ENCODE measurements at regions not wholly inside any gene's neighbourhood (a gene's known extent, or its start where the extent isn't known, plus 50 kb on each side); places are given as distances from the start of the nearest gene placed in this dataset.

- Mint-ChIP-seq H3K9me3 (no peaks in the 10 kb centered on the region), H3K27me3 (ENCODE audit: low read depth) (no peaks in the 10 kb centered on the region), H3K4me3 (no peak overlapping the region), H3K4me1 (no peaks in the 10 kb centered on the region), H3K27ac (no peak overlapping the region), H3K36me3 (ENCODE audit: low read depth) (no peaks in the 10 kb centered on the region)
- TF ChIP-seq CTCF (IDR thresholded peaks at IDR 0.05; ENCODE audit: unreplicated experiment in 3 of 3) = no peak
Measured at GRCh38 chr10:106481598-106482275, 682.8 kb downstream of the SORCS1 start.

GRCh38 chr10:106479636-106480035 is 684.9 kb downstream of the SORCS1 start:
- TF ChIP-seq CTCF (IDR thresholded peaks at IDR 0.05; ENCODE audit: unreplicated experiment in 3 of 3) = no peak
- Mint-ChIP-seq H3K4me1 (no peaks in the 10 kb centered on the region), H3K4me3 (no peak overlapping the region), H3K9me3 (no peaks in the 10 kb centered on the region), H3K27ac (no peak overlapping the region), H3K36me3 (ENCODE audit: low read depth) (no peaks in the 10 kb centered on the region), H3K27me3 (ENCODE audit: low read depth) (no peaks in the 10 kb centered on the region)

GRCh38 chr10:106474876-106475275 is 689.6 kb downstream of the SORCS1 start:
- no peaks in the 10 kb centered on the region for H3K36me3 Mint-ChIP-seq (ENCODE audit: low read depth)
- no peak for TF ChIP-seq CTCF (IDR thresholded peaks at IDR 0.05; ENCODE audit: unreplicated experiment in 3 of 3)

GRCh38 chr10:106473129-106473685 is 691.3 kb downstream of the SORCS1 start:
- Mint-ChIP-seq H3K36me3 (ENCODE audit: low read depth) (no peaks in the 10 kb centered on the region), H3K27me3 (ENCODE audit: low read depth) (no peaks in the 10 kb centered on the region)

More at GRCh38 chr10:106474876-106475275, 689.6 kb downstream of the SORCS1 start:
- H3K4me1 Mint-ChIP-seq = no peaks in the 10 kb centered on the region
- H3K4me3 Mint-ChIP-seq = no peak overlapping the region
- H3K27ac Mint-ChIP-seq = no peak overlapping the region
- H3K27me3 Mint-ChIP-seq (ENCODE audit: low read depth) = no peaks in the 10 kb centered on the region
- H3K9me3 Mint-ChIP-seq = peaks cover 4% of the 10 kb centered on the region

GRCh38 chr10:106467506-106467905 is 697.0 kb downstream of the SORCS1 start:
- no peak for TF ChIP-seq CTCF (IDR thresholded peaks at IDR 0.05; ENCODE audit: unreplicated experiment in 3 of 3)
- Mint-ChIP-seq H3K36me3 (ENCODE audit: low read depth) (no peaks in the 10 kb centered on the region), H3K4me1 (no peaks in the 10 kb centered on the region), H3K9me3 (peaks cover 5% of the 10 kb centered on the region), H3K4me3 (no peak overlapping the region), H3K27ac (no peak overlapping the region), H3K27me3 (ENCODE audit: low read depth) (no peaks in the 10 kb centered on the region)

More at GRCh38 chr10:106473129-106473685, 691.3 kb downstream of the SORCS1 start:
- TF ChIP-seq CTCF (IDR thresholded peaks at IDR 0.05; ENCODE audit: unreplicated experiment in 3 of 3) = no peak
- no peak overlapping the region for H3K4me3 Mint-ChIP-seq
- peaks cover 5% of the 10 kb centered on the region for H3K9me3 Mint-ChIP-seq
- no peaks in the 10 kb centered on the region for H3K4me1 Mint-ChIP-seq
- H3K27ac Mint-ChIP-seq = no peak overlapping the region

GRCh38 chr10:106457522-106457921 is 707.0 kb downstream of the SORCS1 start:
- no peak overlapping the region for H3K27ac Mint-ChIP-seq
- H3K36me3 Mint-ChIP-seq (ENCODE audit: low read depth) = no peaks in the 10 kb centered on the region
- H3K4me1 Mint-ChIP-seq = no peaks in the 10 kb centered on the region
- no peak overlapping the region for H3K4me3 Mint-ChIP-seq
- no peaks in the 10 kb centered on the region for H3K27me3 Mint-ChIP-seq (ENCODE audit: low read depth)
- no peak for TF ChIP-seq CTCF (IDR thresholded peaks at IDR 0.05; ENCODE audit: unreplicated experiment in 3 of 3)
- peaks cover 6% of the 10 kb centered on the region for H3K9me3 Mint-ChIP-seq
